ENCODE measurements at regions not wholly inside any gene's neighbourhood (a gene's known extent, or its start where the extent isn't known, plus 50 kb on each side); places are given as distances from the start of the nearest gene placed in this dataset.

GRCh38 chr22:34379825-34380224 is 459.5 kb upstream of the LARGE1 start:
- no peaks in the 10 kb centered on the region for H3K4me1 ChIP-seq (ENCODE audit: low read depth)
- no peaks in the 10 kb centered on the region for H3K9me3 ChIP-seq (ENCODE audit: low read depth)
- no peak for DNase-seq (ENCODE audit: low read depth in 1 of 2, low spot score in 1 of 2)
- no peaks in the 10 kb centered on the region for H3K27me3 ChIP-seq
- H3K27ac ChIP-seq = no peak overlapping the region
- no peak for TF ChIP-seq CTCF (IDR thresholded peaks at IDR 0.05; ENCODE audit: low read depth, low read length)
- no peaks in the 10 kb centered on the region for H3K36me3 ChIP-seq
- no peak overlapping the region for H3K4me3 ChIP-seq

- no peaks in the 10 kb centered on the region for H3K36me3 ChIP-seq
- DNase-seq (ENCODE audit: low read depth in 1 of 2, low spot score in 1 of 2) = no peak
- no peak for TF ChIP-seq CTCF (IDR thresholded peaks at IDR 0.05; ENCODE audit: low read depth, low read length)
- no peaks in the 10 kb centered on the region for H3K4me1 ChIP-seq (ENCODE audit: low read depth)
- H3K9me3 ChIP-seq (ENCODE audit: low read depth) = no peaks in the 10 kb centered on the region
- H3K27ac ChIP-seq = no peak overlapping the region
- no peaks in the 10 kb centered on the region for H3K27me3 ChIP-seq
- no peak overlapping the region for H3K4me3 ChIP-seq
These were observed 460.3 kb upstream of the LARGE1 start for GRCh38 chr22:34380532-34380931.

- TF ChIP-seq CTCF (IDR thresholded peaks at IDR 0.05; ENCODE audit: low read depth, low read length) = no peak
- Histone ChIP-seq H3K36me3 (no peaks in the 10 kb centered on the region), H3K4me3 (no peak overlapping the region), H3K4me1 (ENCODE audit: low read depth) (no peaks in the 10 kb centered on the region), H3K9me3 (ENCODE audit: low read depth) (no peaks in the 10 kb centered on the region), H3K27me3 (no peaks in the 10 kb centered on the region), H3K27ac (no peak overlapping the region)
- DNase-seq (ENCODE audit: low read depth in 1 of 2, low spot score in 1 of 2) = no peak
These were observed 470.1 kb upstream of the LARGE1 start for GRCh38 chr22:34390400-34390799.

GRCh38 chr22:34395370-34395769 is 475.1 kb upstream of the LARGE1 start:
- Histone ChIP-seq H3K36me3 (no peaks in the 10 kb centered on the region), H3K9me3 (ENCODE audit: low read depth) (no peaks in the 10 kb centered on the region), H3K27ac (no peak overlapping the region), H3K4me1 (ENCODE audit: low read depth) (no peaks in the 10 kb centered on the region), H3K27me3 (no peaks in the 10 kb centered on the region), H3K4me3 (no peak overlapping the region)
- TF ChIP-seq CTCF (IDR thresholded peaks at IDR 0.05; ENCODE audit: low read depth, low read length) = no peak
- no peak for DNase-seq (ENCODE audit: low read depth in 1 of 2, low spot score in 1 of 2)

- DNase-seq (ENCODE audit: low read depth in 1 of 2, low spot score in 1 of 2) = no peak
- Histone ChIP-seq H3K4me3 (no peak overlapping the region), H3K9me3 (ENCODE audit: low read depth) (no peaks in the 10 kb centered on the region), H3K36me3 (no peaks in the 10 kb centered on the region), H3K4me1 (ENCODE audit: low read depth) (no peaks in the 10 kb centered on the region), H3K27ac (no peak overlapping the region), H3K27me3 (no peaks in the 10 kb centered on the region)
- TF ChIP-seq CTCF (IDR thresholded peaks at IDR 0.05; ENCODE audit: low read depth, low read length) = no peak
These were observed 483.4 kb upstream of the LARGE1 start for GRCh38 chr22:34403667-34404066.

- Histone ChIP-seq H3K27me3 (no peaks in the 10 kb centered on the region), H3K4me1 (ENCODE audit: low read depth) (no peaks in the 10 kb centered on the region), H3K9me3 (ENCODE audit: low read depth) (no peaks in the 10 kb centered on the region), H3K36me3 (no peaks in the 10 kb centered on the region), H3K27ac (no peak overlapping the region), H3K4me3 (no peak overlapping the region)
- TF ChIP-seq CTCF (IDR thresholded peaks at IDR 0.05; ENCODE audit: low read depth, low read length) = no peak
- DNase-seq (ENCODE audit: low read depth in 1 of 2, low spot score in 1 of 2) = no peak
These were observed 489.8 kb upstream of the LARGE1 start for GRCh38 chr22:34410111-34410510.
